ENCODE measurements at regions not wholly inside any gene's neighbourhood (a gene's known extent, or its start where the extent isn't known, plus 50 kb on each side); places are given as distances from the start of the nearest gene placed in this dataset.
"Not testable (repeated sequence)": the region's sequence is repeated elsewhere in the genome, so short reads cannot be mapped to it uniquely, and the experiment has no call there.

DNA sequence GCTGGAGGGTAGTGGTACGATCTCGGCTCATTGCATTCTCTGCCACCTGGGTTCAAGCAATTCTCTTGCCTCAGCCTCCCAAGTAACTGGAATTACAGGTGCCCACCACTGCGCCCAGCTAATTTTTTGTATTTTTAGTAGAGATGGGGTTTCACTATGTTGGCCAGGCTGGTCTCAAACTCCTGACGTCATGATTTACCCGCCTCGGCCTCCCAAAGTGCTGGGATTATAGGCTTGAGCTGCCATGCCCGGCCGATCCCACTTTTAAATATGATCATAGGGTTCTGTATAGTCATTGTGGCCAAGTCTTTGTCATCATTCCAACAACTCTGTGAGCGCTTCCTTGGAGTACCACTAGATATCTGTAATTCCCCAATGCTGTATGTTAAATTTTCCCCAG, 698.2 kb downstream of the EFNB2 start:
- TF ChIP-seq EZH2phosphoT487 (IDR thresholded peaks at IDR 0.05; ENCODE audit: insufficient read depth, low read depth); EZH2 (IDR thresholded peaks at IDR 0.05; ENCODE audit: insufficient read depth, poor library complexity, severe bottlenecking): not testable (repeated sequence)
